DOHH2 (cell line): ENCODE measurements at regions not wholly inside any gene's neighbourhood (a gene's known extent, or its start where the extent isn't known, plus 50 kb on each side); places are given as distances from the start of the nearest gene placed in this dataset.

Source experiments
- H3F3A ChIP-seq: fragments of 200-600 bp; sonication (generic), shearing (Covaris generic); 2 replicates; pipeline ENCODE4 v1.6.0; 2016; ENCODE audit warnings: antibody characterized with exemption, mild to moderate bottlenecking; ENCODE audit not compliant: control insufficient read depth, insufficient read depth
- H3K27ac ChIP-seq: fragments of 200-600 bp; sonication (generic); 2 replicates; pipeline ENCODE4 v1.5.1; 2014; ENCODE audit warnings: low read depth, mild to moderate bottlenecking, low read length, moderate library complexity
- H3K27me3 ChIP-seq: fragments of 200-600 bp; sonication (generic); 2 replicates; pipeline ENCODE4 v1.6.1; 2014; ENCODE audit warnings: mild to moderate bottlenecking, low read length, mixed read lengths; ENCODE audit not compliant: control insufficient read depth
- H3K36me3 ChIP-seq: fragments of 200-600 bp; sonication (generic); 2 replicates; pipeline ENCODE4 v1.6.1; 2014; ENCODE audit warnings: mild to moderate bottlenecking, low read length, moderate library complexity, mixed read lengths; ENCODE audit not compliant: control insufficient read depth
- H3K4me1 ChIP-seq: fragments of 200-600 bp; sonication (generic); 2 replicates; pipeline ENCODE4 v1.6.1; 2014; ENCODE audit warnings: mild to moderate bottlenecking, low read length, mixed read lengths; ENCODE audit not compliant: control insufficient read depth
- H3K4me2 ChIP-seq: fragments of 200-600 bp; sonication (generic); 2 replicates; pipeline ENCODE4 v1.6.0; 2014; ENCODE audit warnings: mild to moderate bottlenecking, low read length, moderate library complexity
- H3K4me3 ChIP-seq: fragments of 200-600 bp; sonication (generic); 2 replicates; pipeline ENCODE4 v1.5.1; 2014; ENCODE audit warnings: mild to moderate bottlenecking, low read length, mixed read lengths
- H3K79me2 ChIP-seq: fragments of 200-600 bp; sonication (generic); 2 replicates; pipeline ENCODE4 v1.6.1; 2014; ENCODE audit warnings: mild to moderate bottlenecking, low read length, mixed read lengths; ENCODE audit not compliant: control insufficient read depth
- H3K9me2 ChIP-seq: fragments of 200-600 bp; sonication (generic); replicated peaks from 2 replicates; pipeline ENCODE4 v1.6.1; 2014; ENCODE audit warnings: mild to moderate bottlenecking, low read length, mixed read lengths; ENCODE audit not compliant: control insufficient read depth
- H3K9me3 ChIP-seq: fragments of 200-600 bp; sonication (generic); 2 replicates; pipeline ENCODE4 v1.6.1; 2014; ENCODE audit warnings: antibody characterized with exemption, low read length, mixed read lengths; ENCODE audit not compliant: control insufficient read depth, insufficient read depth
- H4K20me1 ChIP-seq: fragments of 200-600 bp; sonication (generic); 2 replicates; pipeline ENCODE4 v1.6.0; 2014; ENCODE audit warnings: low read depth, mild to moderate bottlenecking, antibody characterized with exemption, low read length, moderate library complexity; ENCODE audit not compliant: control insufficient read depth, insufficient read depth
- EZH2phosphoT487 ChIP-seq: fragments of 200-600 bp; sonication (generic); IDR thresholded peaks from 2 replicates; pipeline ENCODE4 v1.6.1; 2017; ENCODE audit warnings: borderline replicate concordance, mild to moderate bottlenecking, antibody characterized with exemption, low read length, moderate library complexity, mixed read lengths
- TF ChIP-seq, protein P1 (sequence below): fragments of 200-600 bp; sonication (generic); IDR thresholded peaks from one replicate; pipeline ENCODE4 v1.5.1; 2014; ENCODE audit warnings: antibody characterized with exemption, mild to moderate bottlenecking, low read depth, low read length; ENCODE audit not compliant: poor library complexity, severe bottlenecking

DNA sequence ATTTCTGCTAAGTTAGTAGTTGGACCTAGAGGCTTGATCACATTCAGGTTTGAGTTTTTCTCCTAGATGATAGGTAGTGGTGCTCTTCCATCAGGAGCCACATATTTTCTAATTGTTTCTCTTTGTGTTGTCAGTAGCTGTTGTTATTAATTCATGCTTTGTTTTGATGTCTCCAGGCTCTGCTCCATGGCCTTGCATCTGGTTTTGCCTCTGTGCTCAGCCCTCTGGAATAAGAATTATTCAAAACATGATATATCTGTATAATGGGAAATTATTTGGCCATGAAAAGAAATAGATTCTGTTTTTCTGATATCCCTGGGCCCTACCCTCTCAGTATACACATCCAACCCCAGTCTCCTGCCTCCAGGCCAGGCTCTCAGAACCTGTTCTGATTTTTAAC is 184.8 kb downstream of the CDC5L start:
- TF ChIP-seq, protein P1, sequence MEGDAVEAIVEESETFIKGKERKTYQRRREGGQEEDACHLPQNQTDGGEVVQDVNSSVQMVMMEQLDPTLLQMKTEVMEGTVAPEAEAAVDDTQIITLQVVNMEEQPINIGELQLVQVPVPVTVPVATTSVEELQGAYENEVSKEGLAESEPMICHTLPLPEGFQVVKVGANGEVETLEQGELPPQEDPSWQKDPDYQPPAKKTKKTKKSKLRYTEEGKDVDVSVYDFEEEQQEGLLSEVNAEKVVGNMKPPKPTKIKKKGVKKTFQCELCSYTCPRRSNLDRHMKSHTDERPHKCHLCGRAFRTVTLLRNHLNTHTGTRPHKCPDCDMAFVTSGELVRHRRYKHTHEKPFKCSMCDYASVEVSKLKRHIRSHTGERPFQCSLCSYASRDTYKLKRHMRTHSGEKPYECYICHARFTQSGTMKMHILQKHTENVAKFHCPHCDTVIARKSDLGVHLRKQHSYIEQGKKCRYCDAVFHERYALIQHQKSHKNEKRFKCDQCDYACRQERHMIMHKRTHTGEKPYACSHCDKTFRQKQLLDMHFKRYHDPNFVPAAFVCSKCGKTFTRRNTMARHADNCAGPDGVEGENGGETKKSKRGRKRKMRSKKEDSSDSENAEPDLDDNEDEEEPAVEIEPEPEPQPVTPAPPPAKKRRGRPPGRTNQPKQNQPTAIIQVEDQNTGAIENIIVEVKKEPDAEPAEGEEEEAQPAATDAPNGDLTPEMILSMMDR: no peak
- no peak for TF ChIP-seq EZH2phosphoT487
- no peaks in the 10 kb centered on the region for H4K20me1 ChIP-seq
- no peaks in the 10 kb centered on the region for H3F3A ChIP-seq
- no peaks in the 10 kb centered on the region for H3K36me3 ChIP-seq
- no peaks in the 10 kb centered on the region for H3K9me3 ChIP-seq
- H3K9me2 ChIP-seq: no peaks in the 10 kb centered on the region
- H3K4me2 ChIP-seq: no peak overlapping the region
- H3K4me3 ChIP-seq: no peak overlapping the region
- H3K4me1 ChIP-seq: no peaks in the 10 kb centered on the region
- peaks cover 8% of the 10 kb centered on the region; the same call in 1 of the 2 replicates for H3K27me3 ChIP-seq
- H3K79me2 ChIP-seq: no peaks in the 10 kb centered on the region
- H3K27ac ChIP-seq: no peak overlapping the region

DNA sequence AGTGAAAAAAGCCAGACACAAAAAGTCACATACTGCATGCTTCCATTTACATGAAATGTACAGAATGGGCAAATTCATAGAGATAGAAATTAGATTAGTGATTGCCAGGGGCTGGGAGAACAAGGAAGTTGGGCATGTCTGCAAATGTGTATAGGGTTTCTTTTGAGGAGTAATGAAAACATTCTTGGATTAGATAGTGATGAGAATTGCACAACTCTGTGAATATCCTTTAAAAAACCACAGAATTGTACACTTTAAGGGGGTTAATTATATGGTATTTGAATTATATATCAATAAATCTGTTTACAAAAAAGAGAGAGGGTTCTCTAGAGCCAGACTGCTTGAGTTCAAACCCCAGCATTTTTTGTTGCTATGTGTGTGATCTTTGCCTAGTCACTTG is 188.1 kb downstream of the CDC5L start:
- 0 out of 2 replicates have a peak, but pooled peaks cover 3% of the 10 kb centered on the region for H3K27me3 ChIP-seq
- no peaks in the 10 kb centered on the region for H3K9me2 ChIP-seq

GRCh38 chr6:44576132-44576631 is 188.7 kb downstream of the CDC5L start:
- Histone ChIP-seq H3K4me2 (no peak overlapping the region), H4K20me1 (no peaks in the 10 kb centered on the region), H3K27ac (no peak overlapping the region), H3K4me3 (no peak overlapping the region), H3K36me3 (no peaks in the 10 kb centered on the region), H3K79me2 (no peaks in the 10 kb centered on the region), H3K9me2 (no peaks in the 10 kb centered on the region), H3K27me3 (0 out of 2 replicates have a peak, but pooled peaks cover 3% of the 10 kb centered on the region), H3F3A (no peaks in the 10 kb centered on the region), H3K4me1 (no peaks in the 10 kb centered on the region), H3K9me3 (no peaks in the 10 kb centered on the region)
- TF ChIP-seq, protein P1: no peak
- TF ChIP-seq EZH2phosphoT487: no peak

More for the DNA sequence above, 188.1 kb downstream of the CDC5L start:
- H3K36me3 ChIP-seq: no peaks in the 10 kb centered on the region
- no peak for TF ChIP-seq EZH2phosphoT487
- TF ChIP-seq, protein P1: no peak
- no peaks in the 10 kb centered on the region for H3K9me3 ChIP-seq
- H4K20me1 ChIP-seq: no peaks in the 10 kb centered on the region
- H3K27ac ChIP-seq: no peak overlapping the region
- H3K4me3 ChIP-seq: no peak overlapping the region
- no peaks in the 10 kb centered on the region for H3K4me1 ChIP-seq
- no peak overlapping the region for H3K4me2 ChIP-seq
- no peaks in the 10 kb centered on the region for H3K79me2 ChIP-seq
- no peaks in the 10 kb centered on the region for H3F3A ChIP-seq
